Dedifferentiated amniotic fluid mesenchymal stem cell (primary cell): ENCODE measurements at regions not wholly inside any gene's neighbourhood (a gene's known extent, or its start where the extent isn't known, plus 50 kb on each side); places are given as distances from the start of the nearest gene placed in this dataset.

Experiments
- DNase-seq: peaks from one replicate; pipeline ENCODE4 v3.0.0-alpha.2; 2016; ENCODE audit errors: extremely low spot score

DNA sequence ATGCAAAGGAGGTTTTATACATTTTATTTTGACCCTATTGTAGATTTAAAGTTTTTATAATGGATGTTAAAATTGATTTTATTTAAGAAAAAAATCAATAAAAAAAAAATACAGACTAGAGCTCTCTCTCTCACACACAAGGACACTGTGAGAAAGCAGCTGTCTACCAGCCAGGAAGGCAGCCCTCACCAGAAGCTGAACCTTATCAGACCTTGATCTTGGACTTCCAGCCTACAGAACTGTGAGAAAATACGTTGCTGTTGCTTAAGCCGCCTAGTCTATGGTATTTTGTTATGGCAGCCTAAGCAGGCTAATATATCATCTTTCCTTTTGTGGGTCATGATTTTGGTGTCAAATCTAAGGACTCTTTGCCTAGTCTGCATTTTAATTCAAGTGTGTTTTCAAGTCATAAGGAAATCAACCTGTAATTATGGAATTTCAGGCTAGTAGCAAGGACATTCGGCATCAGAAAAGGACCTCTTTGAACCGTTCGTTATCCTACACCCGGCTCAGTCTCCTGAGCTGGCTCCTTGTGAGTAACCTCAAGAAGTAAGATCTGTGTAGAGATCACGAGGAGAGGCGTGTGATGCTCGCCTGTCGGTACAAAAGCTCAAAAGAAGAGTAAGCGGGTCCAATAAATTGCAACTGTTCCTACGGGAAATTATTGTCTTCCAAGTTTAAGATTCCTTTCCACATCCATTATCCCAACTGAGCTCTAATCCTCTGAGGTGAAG lies 98.2 kb downstream of the PDCL3 start:
- no peak for DNase-seq

DNA sequence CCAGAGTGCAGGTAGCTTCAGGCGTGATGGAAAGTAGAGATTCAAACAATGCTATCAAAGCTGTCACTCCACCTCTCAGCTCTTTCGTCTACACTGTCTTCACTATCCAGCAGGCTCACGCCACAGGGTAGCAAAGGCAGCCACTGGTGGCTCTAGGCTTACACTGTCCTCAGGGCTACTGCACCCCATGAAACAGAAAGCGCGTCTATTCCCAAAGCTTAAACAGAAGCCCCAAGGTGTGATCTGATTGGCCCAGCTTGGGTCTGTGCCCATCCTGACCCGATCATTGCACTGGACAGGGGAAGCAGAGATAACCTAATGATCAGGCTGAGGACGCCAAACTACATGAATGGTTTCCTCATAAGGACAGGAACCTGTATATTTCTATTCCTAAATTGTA lies 100.1 kb downstream of the PDCL3 start:
- DNase-seq: no peak

DNA sequence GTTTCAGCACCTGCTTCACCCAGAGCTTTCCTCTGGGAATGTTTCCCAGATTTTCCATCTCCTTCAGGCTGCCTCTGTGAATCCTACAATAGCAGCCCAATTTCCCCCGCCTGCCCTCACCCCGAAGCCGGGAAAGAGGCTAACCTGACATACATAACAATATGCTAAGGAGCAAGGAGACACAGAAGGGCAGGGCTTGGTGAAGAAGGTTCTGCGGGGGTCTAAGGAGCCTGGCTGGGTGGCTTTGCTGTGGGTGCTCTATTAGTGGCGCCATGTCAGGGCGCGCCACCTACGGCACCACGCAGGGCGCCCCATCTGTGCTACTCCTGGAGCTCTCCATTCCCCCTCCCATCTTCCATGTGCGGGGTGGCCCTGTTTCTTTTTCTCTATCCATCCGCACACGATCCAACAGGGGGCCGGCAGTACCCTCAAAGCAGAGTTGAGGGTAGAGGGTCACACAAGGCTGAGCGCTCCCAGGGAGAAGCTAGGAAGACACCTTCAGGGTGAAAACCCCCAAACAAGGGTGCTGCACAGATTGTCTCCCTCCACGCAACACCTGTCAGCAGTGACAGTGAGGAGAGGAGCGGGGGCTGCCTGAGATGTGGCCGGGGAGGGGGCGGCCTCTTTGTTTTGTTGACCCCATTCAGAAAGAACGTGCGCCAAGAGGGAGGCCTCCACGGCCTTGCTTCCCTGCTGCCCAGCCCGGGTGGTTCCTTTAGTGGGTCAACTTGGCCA lies 101.4 kb downstream of the PDCL3 start:
- DNase-seq: no peak

DNA sequence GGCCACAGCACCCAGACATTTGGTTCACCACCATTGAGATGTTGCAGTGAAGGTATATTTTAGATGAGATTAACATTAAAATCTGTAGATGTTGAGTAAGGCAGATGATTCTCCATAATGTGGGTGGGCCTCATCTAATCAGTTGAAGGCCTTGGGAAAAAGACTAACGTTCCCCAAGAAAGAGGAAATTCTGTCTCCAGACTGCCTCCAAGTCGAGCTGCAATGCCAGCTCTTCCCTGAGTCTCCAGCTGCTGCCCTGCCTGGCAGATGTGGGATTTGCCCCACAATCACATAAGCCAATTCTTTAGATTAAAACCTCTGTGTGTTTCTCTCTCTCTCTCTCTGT lies 101.9 kb downstream of the PDCL3 start:
- DNase-seq: no peak

DNA sequence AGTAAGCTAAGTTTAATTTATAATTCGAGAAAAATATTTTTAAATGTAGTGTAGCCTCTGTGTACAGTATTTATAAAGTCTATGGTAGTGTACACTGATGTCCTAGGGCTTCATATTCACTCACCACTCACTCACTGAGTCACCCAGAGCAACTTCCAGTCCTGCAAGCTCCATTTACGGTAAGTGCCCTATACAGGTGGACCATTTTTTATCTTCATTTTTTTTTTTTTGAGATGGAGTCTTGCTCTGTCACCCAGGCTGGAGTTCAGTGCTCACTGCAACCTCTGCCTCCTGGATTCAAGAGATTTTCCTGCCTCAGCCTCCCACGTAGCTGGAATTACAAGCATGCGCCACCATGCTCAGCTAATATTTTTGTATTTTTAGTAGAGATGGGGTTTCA lies 104.2 kb downstream of the PDCL3 start:
- DNase-seq: no peak

DNA sequence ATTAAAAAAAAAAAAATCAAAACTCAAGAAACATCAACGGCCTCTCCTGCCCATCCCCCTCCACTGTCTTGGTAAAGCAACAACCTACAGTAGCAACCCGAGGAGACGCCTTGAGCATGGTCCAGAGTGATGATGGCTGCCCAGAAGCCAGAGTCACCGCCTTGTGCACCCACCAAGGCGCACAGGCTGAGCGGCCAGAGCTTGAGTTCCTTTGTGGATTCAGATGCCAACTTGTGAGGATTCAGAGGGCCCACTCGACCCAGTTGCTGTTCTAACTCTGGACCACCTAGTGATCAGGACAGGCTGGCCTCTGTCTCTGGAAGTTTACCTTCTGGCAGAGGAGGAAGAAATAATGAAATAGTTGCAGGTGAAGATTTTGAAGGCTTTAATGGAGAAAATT lies 105.0 kb downstream of the PDCL3 start:
- DNase-seq: no peak

DNA sequence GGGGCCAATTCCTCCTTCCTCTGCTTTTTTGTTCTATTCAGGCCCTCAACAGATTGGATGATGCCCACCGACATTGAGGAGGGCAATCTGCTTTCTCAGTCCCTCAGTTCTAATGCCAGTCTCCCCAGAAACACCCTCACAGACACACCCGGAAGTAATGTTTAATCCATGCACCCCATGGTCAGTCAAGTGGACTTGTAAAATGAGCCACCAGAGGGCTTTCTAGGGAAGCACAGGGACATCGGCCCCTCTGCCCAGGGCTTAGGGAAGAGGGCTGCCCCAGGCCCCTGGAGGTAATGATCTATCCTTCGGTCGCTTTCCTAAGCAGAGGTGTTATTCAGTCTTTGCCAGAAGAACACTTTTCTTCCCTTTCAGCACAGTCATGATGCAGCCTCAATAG lies 107.4 kb downstream of the PDCL3 start:
- no peak for DNase-seq

DNA sequence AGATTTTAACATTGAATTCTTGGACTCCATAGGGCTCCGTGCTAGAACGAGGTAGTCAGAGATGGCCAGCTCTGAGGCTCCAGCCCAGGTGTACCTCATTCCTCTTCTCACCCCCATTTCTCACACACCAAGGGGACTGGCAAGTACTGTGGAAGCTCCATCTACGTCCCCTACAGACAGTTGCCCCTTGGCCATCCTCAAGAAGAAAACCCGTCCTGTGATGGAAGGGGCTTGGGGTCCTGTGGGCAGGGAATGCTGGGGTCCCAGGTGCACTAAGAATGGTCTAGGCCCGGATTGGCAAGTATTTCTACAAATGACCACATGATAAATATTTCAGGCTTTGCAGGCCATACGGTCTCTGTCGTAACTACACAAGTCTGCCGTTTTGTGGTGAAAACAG lies 110.3 kb downstream of the PDCL3 start:
- no peak for DNase-seq

DNA sequence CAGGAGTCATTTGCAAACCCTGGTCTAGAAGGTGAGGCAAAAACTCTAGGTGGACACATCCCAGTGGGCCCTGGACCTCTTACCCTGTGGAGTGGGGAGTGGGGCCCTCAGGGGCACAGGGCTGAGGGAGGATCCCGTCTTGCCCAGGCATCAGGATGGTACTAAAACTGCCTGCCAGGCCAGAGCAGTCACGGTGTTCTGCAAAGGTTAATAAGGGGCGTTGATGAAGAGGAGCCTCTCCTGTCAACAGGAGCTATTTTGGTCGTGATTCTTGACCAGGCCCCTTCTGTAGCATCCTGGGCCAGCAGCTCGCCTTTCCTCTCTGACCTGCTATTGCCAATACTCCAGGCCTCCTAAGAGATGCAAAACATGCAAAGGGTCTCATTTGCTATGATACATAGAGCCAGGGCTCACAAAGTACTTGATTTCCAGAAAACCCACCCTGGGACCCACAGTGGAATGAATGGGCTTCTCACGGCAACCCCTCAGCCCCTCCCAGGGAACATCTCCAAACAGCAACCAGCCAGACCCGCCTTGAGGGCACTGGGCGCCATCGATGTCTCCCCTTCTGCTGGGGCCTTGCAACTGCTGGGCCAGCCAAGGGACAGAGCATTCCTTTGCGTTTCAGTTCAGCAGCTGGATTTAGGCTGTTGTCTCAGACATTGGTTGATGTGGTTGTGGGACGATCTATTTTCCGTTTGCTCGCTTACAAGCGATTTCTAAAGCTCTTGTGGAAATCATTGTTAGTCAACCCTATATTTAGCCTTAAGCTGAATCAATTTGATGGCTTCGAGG lies 111.1 kb downstream of the PDCL3 start:
- DNase-seq: no peak

DNA sequence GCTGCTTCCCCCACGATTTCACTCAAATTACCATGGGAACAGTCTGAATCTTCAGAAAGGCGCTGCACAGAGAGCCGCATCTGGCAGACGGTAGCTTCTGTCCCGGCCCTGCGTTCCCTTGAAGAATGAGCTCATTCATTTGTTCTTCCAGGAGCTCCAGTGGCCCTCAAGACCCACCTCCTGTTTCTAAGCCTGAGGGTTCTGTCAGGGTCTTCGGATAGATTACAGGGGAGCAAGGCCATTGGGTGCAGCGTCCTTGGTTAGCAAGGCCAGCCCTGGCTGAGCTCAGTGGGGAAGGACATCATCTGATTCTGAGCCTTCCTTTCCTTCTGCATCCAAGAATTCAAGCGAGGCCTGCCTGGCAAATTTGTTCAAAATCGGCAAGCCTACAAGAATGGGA lies 111.9 kb downstream of the PDCL3 start:
- no peak for DNase-seq

DNA sequence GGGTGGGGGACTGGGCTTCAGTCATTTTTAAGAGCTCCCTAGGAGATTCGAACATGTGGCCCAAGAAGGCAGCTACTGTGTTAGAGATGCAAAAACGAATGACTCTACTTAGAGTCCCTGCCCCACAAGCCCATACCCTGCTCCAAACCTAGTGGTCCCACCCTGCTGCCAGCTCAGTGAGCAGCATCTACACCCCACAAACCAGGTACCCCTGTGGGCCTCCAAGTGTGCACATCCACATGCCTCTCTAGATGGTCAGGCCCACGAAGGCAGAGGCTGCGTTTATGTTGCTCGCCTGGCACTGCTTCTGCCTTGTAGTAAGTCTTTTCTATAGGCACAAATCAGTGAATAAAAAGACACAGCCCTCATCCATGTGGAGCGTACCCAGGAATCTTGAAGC lies 112.6 kb downstream of the PDCL3 start:
- no peak for DNase-seq

DNA sequence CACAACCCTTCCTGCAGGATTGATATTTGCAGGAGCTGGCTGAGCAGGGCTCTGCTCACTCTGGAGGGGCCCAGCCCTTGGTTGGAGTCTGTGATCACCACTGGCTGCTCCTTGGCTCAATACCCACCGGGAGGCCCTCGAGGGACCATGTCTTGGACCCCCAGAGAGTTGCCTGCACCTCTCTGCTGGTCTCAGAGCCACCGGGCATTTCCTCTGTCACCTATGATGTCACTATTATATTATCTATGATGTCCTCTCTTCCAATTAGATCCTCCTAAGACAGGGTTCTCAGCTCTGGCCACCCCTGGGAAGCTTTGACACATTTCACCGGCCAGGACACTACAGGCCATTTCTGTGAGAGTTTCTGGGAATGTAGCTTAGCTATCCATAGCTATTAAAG lies 113.1 kb downstream of the PDCL3 start:
- DNase-seq: no peak

DNA sequence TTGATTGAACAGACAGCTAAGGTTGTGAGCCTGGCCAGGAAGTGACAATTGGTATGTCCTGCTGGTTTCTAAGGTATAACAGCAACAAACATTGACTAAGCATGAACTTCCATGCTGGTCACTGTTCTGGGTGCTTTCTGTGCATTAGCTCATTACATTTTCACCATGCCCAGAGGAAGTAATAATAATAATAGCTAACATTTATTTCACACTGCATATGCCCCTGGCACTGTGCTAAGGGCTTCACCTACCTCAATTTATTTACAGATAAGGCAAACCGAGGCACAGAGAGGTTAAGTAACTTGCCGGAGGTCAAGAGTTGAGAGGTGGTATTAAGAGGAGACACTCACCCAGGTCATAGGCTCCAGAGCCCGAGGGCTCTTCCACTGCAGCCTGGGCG lies 113.6 kb downstream of the PDCL3 start:
- DNase-seq: no peak

DNA sequence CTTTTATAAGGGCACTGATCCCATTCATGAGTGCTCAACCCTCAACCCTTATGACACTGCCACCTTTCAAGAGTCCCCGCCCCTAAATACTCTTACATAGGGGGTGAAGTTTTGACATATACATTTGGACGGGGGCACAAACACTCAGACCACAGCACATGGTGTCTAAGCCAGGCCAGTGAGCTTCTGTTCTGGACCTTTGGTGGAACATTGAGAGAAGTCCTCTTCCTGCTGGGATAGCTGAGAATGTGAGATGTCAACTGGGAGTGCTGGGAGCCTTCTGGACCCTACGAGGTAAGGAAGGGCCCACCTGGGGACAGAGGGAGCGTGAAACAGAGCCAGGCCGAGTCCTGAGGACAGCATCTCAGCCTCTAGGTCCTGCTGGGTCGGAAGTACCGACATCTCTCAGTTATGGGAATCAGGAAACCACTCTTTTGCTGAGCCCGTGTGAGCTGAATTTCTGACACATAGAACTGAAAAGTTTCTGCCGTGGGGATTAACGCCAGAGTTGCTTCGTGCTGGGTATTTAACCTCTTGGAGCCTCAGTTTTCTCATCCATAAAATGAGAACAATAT lies 114.9 kb downstream of the PDCL3 start:
- no peak for DNase-seq

DNA sequence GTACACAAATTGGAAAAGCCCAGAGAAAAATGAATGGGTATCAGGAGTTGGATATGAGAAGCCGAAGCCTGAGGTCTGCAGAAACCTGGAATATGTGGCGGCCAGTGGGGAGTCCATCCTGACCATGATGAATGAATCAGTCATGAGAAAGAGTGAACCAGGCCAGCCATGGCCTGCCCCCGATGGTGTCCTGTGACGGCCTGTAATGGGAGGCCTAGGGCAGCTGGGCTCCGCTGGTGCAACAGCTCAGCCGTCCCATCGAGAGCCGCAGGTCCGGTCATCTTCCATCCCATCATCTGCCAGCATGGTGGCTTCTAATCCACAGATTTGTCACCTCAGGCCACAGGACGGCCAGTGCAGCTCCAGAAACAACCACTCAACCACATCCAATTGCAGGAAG lies 116.4 kb downstream of the PDCL3 start:
- no peak for DNase-seq

DNA sequence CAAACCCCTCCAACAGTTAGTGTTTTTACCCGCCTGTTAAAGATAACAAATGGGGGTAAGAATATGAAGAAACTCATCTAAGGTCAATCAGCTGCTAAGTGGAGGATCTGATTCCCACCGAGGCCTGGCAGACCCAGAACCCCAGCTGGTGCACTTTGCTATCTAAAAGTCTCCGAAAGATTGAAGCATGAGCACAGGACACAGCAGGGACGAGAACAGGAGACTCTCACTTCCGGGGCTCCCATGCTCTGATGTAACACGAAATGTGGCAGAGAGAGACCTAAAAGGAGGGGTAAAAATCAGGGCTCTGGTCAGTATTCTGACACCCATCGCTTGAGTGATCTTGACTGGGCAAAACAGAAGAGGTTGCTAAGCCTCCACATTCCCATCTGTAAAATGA lies 119.7 kb downstream of the PDCL3 start:
- DNase-seq: no peak

DNA sequence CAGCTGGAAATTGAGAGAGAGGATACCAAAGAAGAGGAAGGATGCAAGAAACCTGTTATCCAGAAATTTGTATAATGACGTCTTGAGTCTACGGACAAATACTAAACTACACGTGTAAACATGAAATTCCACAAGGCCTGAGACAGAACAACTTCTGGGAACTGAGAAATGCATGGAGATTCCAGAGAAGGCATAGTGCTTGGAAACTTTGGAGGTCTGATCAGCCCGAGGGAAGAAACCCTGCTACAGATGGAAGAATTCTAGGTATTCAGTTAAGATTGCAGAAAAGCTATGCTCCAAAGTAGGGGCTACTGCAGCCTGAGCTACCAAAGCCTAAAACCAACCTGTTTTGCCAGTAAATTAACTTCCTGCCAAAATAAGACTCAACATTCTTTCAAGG lies 120.4 kb downstream of the PDCL3 start:
- no peak for DNase-seq

DNA sequence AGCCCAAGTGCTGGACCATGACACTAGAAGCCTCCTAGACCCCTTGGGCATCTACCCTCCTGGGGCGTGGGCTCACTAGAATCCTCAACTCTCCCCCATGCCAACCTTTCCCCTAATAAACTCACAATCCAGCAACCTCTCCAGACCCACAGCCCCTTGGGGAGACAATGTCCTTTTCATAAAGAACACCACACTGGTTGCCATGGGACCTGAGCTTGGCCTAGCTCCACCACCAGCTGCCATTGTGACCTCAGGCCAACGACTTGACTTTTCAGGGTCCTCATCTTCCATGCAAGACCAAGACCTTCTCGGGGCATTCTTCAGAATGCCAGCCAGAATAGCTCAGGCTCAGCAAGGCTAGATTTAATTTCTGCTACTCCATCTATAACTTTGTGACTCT lies 128.1 kb upstream of the NPAS2 start:
- no peak for DNase-seq

DNA sequence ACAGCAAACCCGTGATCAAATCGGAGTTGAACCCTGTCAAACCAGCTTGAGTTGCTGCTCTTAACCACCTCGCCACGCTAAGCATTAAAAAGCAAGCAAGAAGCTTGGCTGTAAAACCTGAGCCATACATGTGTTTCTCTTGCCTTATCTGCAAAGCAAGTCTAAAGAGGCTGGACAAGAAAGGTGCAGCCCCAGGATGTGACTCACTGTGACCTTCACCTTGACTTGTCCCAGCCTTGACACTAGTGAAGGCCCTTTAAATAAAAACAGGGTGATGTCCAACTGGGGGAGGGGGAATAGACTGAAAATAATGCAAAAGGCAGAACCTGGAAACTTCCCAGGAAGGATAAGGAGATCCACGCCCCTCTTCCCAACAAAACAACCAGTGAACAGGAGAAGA lies 127.6 kb upstream of the NPAS2 start:
- no peak for DNase-seq

DNA sequence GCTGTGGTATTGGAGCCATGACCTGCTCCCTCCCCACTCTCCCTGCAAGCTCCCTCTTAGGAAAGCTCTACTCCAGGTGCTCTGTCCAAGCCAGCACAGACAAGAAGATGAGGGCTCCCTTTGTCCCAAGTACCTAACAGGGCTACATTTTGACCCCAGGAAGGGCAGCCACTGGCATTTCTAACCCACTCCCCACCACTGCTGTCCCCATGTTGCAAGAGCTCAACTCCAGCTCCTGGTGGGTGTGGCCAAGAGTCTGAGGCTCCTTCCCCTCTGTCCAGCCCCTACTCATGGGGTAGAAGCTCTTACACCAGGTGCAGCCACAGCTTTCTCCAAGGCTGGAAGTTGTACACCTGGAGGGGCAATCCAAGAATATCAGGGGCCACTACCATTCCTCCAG lies 127.0 kb upstream of the NPAS2 start:
- no peak for DNase-seq

DNA sequence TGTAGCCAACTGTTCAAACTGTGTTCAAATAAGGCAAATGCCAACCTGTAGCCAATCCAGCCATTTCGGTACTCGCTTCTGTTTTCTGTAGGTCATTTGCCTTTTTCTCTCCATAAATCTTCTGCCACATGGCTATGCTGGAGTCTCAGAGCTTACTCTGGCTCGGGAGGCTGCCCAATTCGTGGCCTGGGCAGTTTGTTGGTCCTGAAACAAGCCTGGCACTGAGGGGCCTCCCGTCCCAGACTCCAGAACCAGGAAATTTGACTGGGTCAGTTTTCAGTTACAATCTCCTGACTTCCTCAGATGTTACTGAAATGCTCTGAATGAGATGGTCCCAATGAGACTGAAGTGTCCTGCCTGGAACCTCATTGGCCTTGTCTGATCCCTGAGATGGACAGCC lies 120.8 kb upstream of the NPAS2 start:
- no peak for DNase-seq

DNA sequence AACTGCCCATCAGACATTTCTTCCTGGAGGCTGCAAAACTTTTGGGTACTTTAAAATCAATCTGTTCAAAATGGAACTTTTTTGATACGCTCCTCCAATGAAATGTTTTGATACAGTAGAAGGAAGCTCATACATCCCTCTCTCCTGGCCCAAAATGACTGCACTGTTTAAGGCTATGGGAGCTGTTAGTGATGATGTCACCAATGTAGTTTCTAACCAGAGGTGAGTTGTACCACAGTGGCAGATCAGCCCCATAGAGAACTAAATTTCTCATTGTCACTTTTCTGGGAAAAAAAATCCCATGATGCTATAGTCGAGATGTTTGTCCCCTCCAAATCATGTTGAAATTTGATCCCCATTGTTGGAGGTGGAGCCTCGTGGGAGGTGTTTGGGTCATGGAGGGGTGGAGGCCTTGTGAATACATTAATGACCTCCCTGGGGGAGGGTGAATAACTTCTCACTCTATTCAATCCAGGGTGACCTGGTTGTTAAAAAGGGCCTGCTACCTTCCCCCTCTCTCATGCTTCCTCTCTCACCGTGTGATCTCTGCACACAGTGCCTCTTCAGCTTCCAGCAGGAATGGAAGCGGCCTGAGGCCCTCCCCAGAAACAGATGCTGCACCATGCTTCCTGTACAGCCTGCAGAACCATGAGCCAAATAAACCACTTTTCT lies 117.4 kb upstream of the NPAS2 start:
- no peak for DNase-seq
